WTC11 (cell line): ENCODE measurements at regions not wholly inside any gene's neighbourhood (a gene's known extent, or its start where the extent isn't known, plus 50 kb on each side); places are given as distances from the start of the nearest gene placed in this dataset.

Source experiments
- ATF1 ChIP-seq: sonication (generic); formaldehyde crosslinking; IDR thresholded peaks from 2 replicates; pipeline ENCODE4 v1.8.1; 2023; ENCODE audit warnings: mild to moderate bottlenecking, moderate library complexity, missing genetic modification reagents
- ATF3 ChIP-seq: sonication (generic); formaldehyde crosslinking; conservative IDR thresholded peaks from 2 replicates; pipeline ENCODE4 v1.8.1; 2022; ENCODE audit warnings: mild to moderate bottlenecking, missing genetic modification reagents
- CTCF ChIP-seq: fragments of 200-600 bp; IDR thresholded peaks from 2 replicates; pipeline ENCODE4 v1.8.0; 2022; ENCODE audit warnings: antibody characterized with exemption
- NR2C2 ChIP-seq: sonication (generic); formaldehyde crosslinking; IDR thresholded peaks from 2 replicates; pipeline ENCODE4 v1.8.0; 2022; ENCODE audit warnings: mild to moderate bottlenecking, missing genetic modification reagents
- PREB ChIP-seq: sonication (generic); formaldehyde crosslinking; IDR thresholded peaks from 2 replicates; pipeline ENCODE4 v1.8.1; 2022; ENCODE audit warnings: mild to moderate bottlenecking, missing genetic modification reagents, moderate library complexity, borderline replicate concordance
- SMAD3 ChIP-seq: sonication (generic); formaldehyde crosslinking; IDR thresholded peaks from 2 replicates; pipeline ENCODE4 v1.8.0; 2022; ENCODE audit warnings: missing genetic modification reagents, mild to moderate bottlenecking, borderline replicate concordance
- TCF7 ChIP-seq: sonication (generic); formaldehyde crosslinking; IDR thresholded peaks from 2 replicates; pipeline ENCODE4 v1.8.0; 2022; ENCODE audit warnings: mild to moderate bottlenecking, low read depth, missing genetic modification reagents, moderate library complexity
- ZNF423 ChIP-seq: fragments of 250-450 bp; sonication (Bioruptor Pico); IDR thresholded peaks from 2 replicates; pipeline ENCODE4 v2.1.2; 2022; ENCODE audit warnings: mild to moderate bottlenecking, moderate library complexity
- TF ChIP-seq, protein P1 (sequence below): sonication (generic); formaldehyde crosslinking; IDR thresholded peaks from 2 replicates; pipeline ENCODE4 v1.8.0; 2022; ENCODE audit warnings: mild to moderate bottlenecking, missing genetic modification reagents
- TF ChIP-seq, protein P2 (sequence below): sonication (generic); formaldehyde crosslinking; IDR thresholded peaks from 2 replicates; pipeline ENCODE4 v1.8.0; 2023; ENCODE audit warnings: mild to moderate bottlenecking, missing genetic modification reagents

- no peak for TF ChIP-seq NR2C2
- no peak for TF ChIP-seq PREB (CRISPR knock-in tag)
- no peak for TF ChIP-seq CTCF
- TF ChIP-seq, protein P1, sequence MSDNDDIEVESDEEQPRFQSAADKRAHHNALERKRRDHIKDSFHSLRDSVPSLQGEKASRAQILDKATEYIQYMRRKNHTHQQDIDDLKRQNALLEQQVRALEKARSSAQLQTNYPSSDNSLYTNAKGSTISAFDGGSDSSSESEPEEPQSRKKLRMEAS, result no peak
- no peak for TF ChIP-seq SMAD3
- no peak for TF ChIP-seq TCF7
- no peak for TF ChIP-seq ZNF423 (CRISPR knock-in tag)
- TF ChIP-seq ATF3 (CRISPR knock-in tag), result no peak
- TF ChIP-seq, protein P2, sequence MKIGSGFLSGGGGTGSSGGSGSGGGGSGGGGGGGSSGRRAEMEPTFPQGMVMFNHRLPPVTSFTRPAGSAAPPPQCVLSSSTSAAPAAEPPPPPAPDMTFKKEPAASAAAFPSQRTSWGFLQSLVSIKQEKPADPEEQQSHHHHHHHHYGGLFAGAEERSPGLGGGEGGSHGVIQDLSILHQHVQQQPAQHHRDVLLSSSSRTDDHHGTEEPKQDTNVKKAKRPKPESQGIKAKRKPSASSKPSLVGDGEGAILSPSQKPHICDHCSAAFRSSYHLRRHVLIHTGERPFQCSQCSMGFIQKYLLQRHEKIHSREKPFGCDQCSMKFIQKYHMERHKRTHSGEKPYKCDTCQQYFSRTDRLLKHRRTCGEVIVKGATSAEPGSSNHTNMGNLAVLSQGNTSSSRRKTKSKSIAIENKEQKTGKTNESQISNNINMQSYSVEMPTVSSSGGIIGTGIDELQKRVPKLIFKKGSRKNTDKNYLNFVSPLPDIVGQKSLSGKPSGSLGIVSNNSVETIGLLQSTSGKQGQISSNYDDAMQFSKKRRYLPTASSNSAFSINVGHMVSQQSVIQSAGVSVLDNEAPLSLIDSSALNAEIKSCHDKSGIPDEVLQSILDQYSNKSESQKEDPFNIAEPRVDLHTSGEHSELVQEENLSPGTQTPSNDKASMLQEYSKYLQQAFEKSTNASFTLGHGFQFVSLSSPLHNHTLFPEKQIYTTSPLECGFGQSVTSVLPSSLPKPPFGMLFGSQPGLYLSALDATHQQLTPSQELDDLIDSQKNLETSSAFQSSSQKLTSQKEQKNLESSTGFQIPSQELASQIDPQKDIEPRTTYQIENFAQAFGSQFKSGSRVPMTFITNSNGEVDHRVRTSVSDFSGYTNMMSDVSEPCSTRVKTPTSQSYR (CRISPR knock-in tag), result no peak
- no peak for TF ChIP-seq ATF1
Measured at GRCh38 chr3:105145511-105145910, 221.2 kb upstream of the ALCAM start.
